Hepatocyte (in vitro differentiated cells): ENCODE measurements at regions not wholly inside any gene's neighbourhood (a gene's known extent, or its start where the extent isn't known, plus 50 kb on each side); places are given as distances from the start of the nearest gene placed in this dataset.

Experiments used
- DNase-seq: peaks from one replicate; pipeline ENCODE4 v3.0.0-alpha.2; 2016; ENCODE audit warnings: low spot score
- H2AFZ ChIP-seq: fragments of 200-600 bp; sonication (generic); 2 replicates; pipeline ENCODE4 v1.6.0; 2016; ENCODE audit warnings: antibody characterized with exemption, mild to moderate bottlenecking
- H3K27ac ChIP-seq: fragments of 200-600 bp; sonication (generic); 2 replicates; pipeline ENCODE4 v1.5.1; 2016; ENCODE audit warnings: mild to moderate bottlenecking
- H3K27me3 ChIP-seq: fragments of 200-600 bp; sonication (generic); 2 replicates; pipeline ENCODE4 v1.6.1; 2016
- H3K36me3 ChIP-seq: fragments of 200-600 bp; sonication (generic); replicated peaks from 2 replicates; pipeline ENCODE4 v1.5.1; 2016; ENCODE audit warnings: low read depth; ENCODE audit not compliant: insufficient read depth
- H3K4me1 ChIP-seq: fragments of 200-600 bp; sonication (generic); 2 replicates; pipeline ENCODE4 v1.5.1; 2016; ENCODE audit warnings: mild to moderate bottlenecking, moderate library complexity; ENCODE audit not compliant: insufficient read depth
- H3K4me2 ChIP-seq: fragments of 200-600 bp; sonication (generic); 2 replicates; pipeline ENCODE4 v1.6.0; 2016
- H3K4me3 ChIP-seq: fragments of 200-600 bp; sonication (generic); 2 replicates; pipeline ENCODE4 v1.5.1; 2016; ENCODE audit warnings: mild to moderate bottlenecking
- H3K79me2 ChIP-seq: fragments of 200-600 bp; sonication (generic); 2 replicates; pipeline ENCODE4 v1.6.0; 2017; ENCODE audit warnings: mild to moderate bottlenecking
- H3K9me2 ChIP-seq: fragments of 200-600 bp; sonication (generic); replicated peaks from 2 replicates; pipeline ENCODE4 v1.6.0; 2017; ENCODE audit warnings: mild to moderate bottlenecking; ENCODE audit not compliant: insufficient read depth
- H3K9me3 ChIP-seq: fragments of 200-600 bp; sonication (generic); 2 replicates; pipeline ENCODE4 v1.5.1; 2016; ENCODE audit warnings: low read depth, mild to moderate bottlenecking
- H4K20me1 ChIP-seq: fragments of 200-600 bp; sonication (generic); 2 replicates; pipeline ENCODE4 v1.6.0; 2016; ENCODE audit warnings: mild to moderate bottlenecking; ENCODE audit not compliant: insufficient read depth, poor library complexity, severe bottlenecking
- CTCF ChIP-seq: fragments of 200-600 bp; sonication (generic); IDR thresholded peaks from 2 replicates; pipeline ENCODE4 v1.5.1; 2016; ENCODE audit warnings: antibody characterized with exemption, mild to moderate bottlenecking; ENCODE audit not compliant: poor library complexity
- EZH2 ChIP-seq: fragments of 200-600 bp; sonication (generic); IDR thresholded peaks from 2 replicates; pipeline ENCODE4 v1.6.1; 2016; ENCODE audit warnings: antibody characterized with exemption, mild to moderate bottlenecking, borderline replicate concordance
- EZH2phosphoT487 ChIP-seq: fragments of 200-600 bp; sonication (generic); IDR thresholded peaks from one replicate; pipeline ENCODE4 v1.6.1; 2018; ENCODE audit warnings: antibody characterized with exemption, mild to moderate bottlenecking, low read depth, moderate library complexity; ENCODE audit not compliant: unreplicated experiment, severe bottlenecking
- WGBS: methylation state at CpG from one replicate; pipeline ENCODE4 v1.1.6; 2016; ENCODE audit warnings: low lambda C conversion rate; ENCODE audit errors: missing lambda C conversion rate; 5-methylcytosine and 5-hydroxymethylcytosine counted together

DNA sequence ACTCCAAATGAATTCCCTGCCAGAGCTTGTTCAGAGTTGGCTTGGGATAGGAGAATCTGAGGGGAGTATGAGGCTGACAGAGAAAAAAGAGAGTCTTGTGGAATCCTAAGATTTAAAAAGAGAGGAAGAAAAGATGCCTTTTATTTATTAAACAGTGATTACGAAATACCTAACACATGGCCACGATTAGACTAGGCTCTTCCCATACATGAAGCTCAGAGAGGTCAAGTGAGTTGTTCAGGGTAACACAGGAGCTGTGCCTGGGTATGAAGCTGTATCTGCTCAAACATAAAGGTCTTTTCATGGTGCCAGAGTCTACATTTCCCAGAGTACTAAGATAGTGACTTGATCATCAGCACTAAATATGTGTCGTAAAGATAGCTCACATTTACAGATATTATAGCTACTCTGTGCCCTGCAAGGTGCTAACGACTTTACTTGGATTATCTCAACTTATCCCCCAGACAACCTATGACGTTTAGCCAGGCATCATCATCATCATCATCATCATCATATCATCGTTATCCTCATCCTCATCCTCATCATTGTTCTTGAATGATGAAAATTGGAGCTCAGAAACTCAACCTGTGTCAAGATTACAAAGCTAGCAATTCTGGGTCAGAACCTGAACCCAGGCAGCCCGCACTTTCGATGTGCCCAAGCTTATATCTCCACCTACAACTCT is 500.8 kb downstream of the NPIPA7 start:
- Histone ChIP-seq H4K20me1 (no peaks in the 10 kb centered on the region), H3K9me3 (no peaks in the 10 kb centered on the region), H3K4me1 (no peaks in the 10 kb centered on the region), H3K4me2 (no peak overlapping the region), H3K4me3 (no peak overlapping the region), H3K36me3 (no peaks in the 10 kb centered on the region), H3K27me3 (peaks cover 2% of the 10 kb centered on the region), H2AFZ (no peak overlapping the region), H3K27ac (no peak overlapping the region), H3K9me2 (no peaks in the 10 kb centered on the region), H3K79me2 (no peaks in the 10 kb centered on the region)
- TF ChIP-seq EZH2phosphoT487: no peak
- TF ChIP-seq EZH2: no peak
- no peak for TF ChIP-seq CTCF
- 78% methylated on average over 8 of the region's 8 CpGs for WGBS
- DNase-seq: no peak

GRCh38 chr16:16881814-16882213 is 502.9 kb downstream of the NPIPA7 start:
- TF ChIP-seq CTCF (no peak), EZH2phosphoT487 (no peak)
- no peaks in the 10 kb centered on the region for H4K20me1 ChIP-seq

GRCh38 chr16:16882766-16883165 is 503.8 kb downstream of the NPIPA7 start:
- no peak for DNase-seq
- no peak for TF ChIP-seq EZH2phosphoT487
- TF ChIP-seq CTCF: no peak
- Histone ChIP-seq H3K27ac (no peak overlapping the region), H3K4me2 (no peak overlapping the region), H2AFZ (no peak overlapping the region), H3K9me2 (no peaks in the 10 kb centered on the region), H3K4me1 (no peaks in the 10 kb centered on the region), H3K79me2 (no peaks in the 10 kb centered on the region), H4K20me1 (no peaks in the 10 kb centered on the region), H3K4me3 (no peak overlapping the region), H3K27me3 (no peaks in the 10 kb centered on the region), H3K36me3 (no peaks in the 10 kb centered on the region), H3K9me3 (no peaks in the 10 kb centered on the region)
- 71% methylated on average over 3 of the region's 3 CpGs for WGBS

More at GRCh38 chr16:16881814-16882213, 502.9 kb downstream of the NPIPA7 start:
- Histone ChIP-seq H3K79me2 (no peaks in the 10 kb centered on the region), H3K27me3 (no peaks in the 10 kb centered on the region), H2AFZ (no peak overlapping the region), H3K4me1 (no peaks in the 10 kb centered on the region), H3K4me3 (no peak overlapping the region), H3K9me2 (no peaks in the 10 kb centered on the region), H3K36me3 (no peaks in the 10 kb centered on the region), H3K9me3 (no peaks in the 10 kb centered on the region), H3K4me2 (no peak overlapping the region), H3K27ac (no peak overlapping the region)
- WGBS: 77% methylated on average over 7 of the region's 7 CpGs
- no peak for DNase-seq

DNA sequence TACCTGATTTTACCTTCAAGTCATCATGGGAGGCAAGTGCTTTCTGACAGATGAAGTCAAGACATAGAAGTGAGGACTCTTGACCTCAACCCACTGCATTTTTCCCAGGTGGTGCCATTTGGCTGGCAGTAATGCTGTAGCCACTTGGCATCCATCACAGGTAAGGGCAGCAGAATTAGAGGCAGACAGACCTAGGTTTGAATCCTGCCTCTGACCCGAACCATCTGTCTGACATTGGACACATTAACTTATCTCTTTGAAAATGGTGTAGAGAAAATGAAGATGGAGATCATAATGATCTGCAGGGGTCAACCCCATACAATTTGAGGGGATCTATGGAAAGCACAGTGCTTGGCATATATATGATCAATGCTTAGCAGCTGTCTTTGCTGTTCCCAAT is 505.5 kb downstream of the NPIPA7 start:
- no peak overlapping the region for H3K4me3 ChIP-seq
- H3K27ac ChIP-seq: no peak overlapping the region
- TF ChIP-seq CTCF: no peak
- TF ChIP-seq EZH2phosphoT487: no peak
- TF ChIP-seq EZH2: no peak
- H4K20me1 ChIP-seq: no peaks in the 10 kb centered on the region
- no peaks in the 10 kb centered on the region for H3K79me2 ChIP-seq
- no peak overlapping the region for H2AFZ ChIP-seq
- DNase-seq: no peak
- no peaks in the 10 kb centered on the region for H3K4me1 ChIP-seq
- 90% methylated on average over 1 of the region's 1 CpG for WGBS
- no peaks in the 10 kb centered on the region for H3K9me3 ChIP-seq
- no peaks in the 10 kb centered on the region for H3K36me3 ChIP-seq
- no peak overlapping the region for H3K4me2 ChIP-seq
- no peaks in the 10 kb centered on the region for H3K27me3 ChIP-seq
- H3K9me2 ChIP-seq: no peaks in the 10 kb centered on the region
